Transverse colon (tissue), 3 donors: ENCODE measurements at regions not wholly inside any gene's neighbourhood (a gene's known extent, or its start where the extent isn't known, plus 50 kb on each side); places are given as distances from the start of the nearest gene placed in this dataset.

Experiments used
- EP300 ChIP-seq: sonication (generic); formaldehyde crosslinking; IDR thresholded peaks from one replicate; pipeline ENCODE4 v1.6.1; 2017; ENCODE audit warnings: antibody characterized with exemption, low read depth
- TF ChIP-seq, protein P1 (sequence below), 5 experiments: fragments of 200-600 bp in 3 of 5; fragments of 450-650 bp in 2 of 5; sonication (generic) in 3 of 5; IDR thresholded peaks; 1 replicate in 2 of 5; 2 replicates in 3 of 5; pipeline ENCODE4 v1.5.1; 2016 to 2017; ENCODE audit warnings: antibody characterized with exemption in 5 of 5, inconsistent platforms in 3 of 5, mild to moderate bottlenecking in 2 of 5, moderate library complexity in 1 of 5

GRCh38 chr15:46620392-46621013 lies 985.7 kb downstream of the SQOR start:
- no peak for TF ChIP-seq EP300
- TF ChIP-seq, protein P1, sequence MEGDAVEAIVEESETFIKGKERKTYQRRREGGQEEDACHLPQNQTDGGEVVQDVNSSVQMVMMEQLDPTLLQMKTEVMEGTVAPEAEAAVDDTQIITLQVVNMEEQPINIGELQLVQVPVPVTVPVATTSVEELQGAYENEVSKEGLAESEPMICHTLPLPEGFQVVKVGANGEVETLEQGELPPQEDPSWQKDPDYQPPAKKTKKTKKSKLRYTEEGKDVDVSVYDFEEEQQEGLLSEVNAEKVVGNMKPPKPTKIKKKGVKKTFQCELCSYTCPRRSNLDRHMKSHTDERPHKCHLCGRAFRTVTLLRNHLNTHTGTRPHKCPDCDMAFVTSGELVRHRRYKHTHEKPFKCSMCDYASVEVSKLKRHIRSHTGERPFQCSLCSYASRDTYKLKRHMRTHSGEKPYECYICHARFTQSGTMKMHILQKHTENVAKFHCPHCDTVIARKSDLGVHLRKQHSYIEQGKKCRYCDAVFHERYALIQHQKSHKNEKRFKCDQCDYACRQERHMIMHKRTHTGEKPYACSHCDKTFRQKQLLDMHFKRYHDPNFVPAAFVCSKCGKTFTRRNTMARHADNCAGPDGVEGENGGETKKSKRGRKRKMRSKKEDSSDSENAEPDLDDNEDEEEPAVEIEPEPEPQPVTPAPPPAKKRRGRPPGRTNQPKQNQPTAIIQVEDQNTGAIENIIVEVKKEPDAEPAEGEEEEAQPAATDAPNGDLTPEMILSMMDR (IDR thresholded peaks at IDR 0.05): no peak
